ENCODE measurements at regions not wholly inside any gene's neighbourhood (a gene's known extent, or its start where the extent isn't known, plus 50 kb on each side); places are given as distances from the start of the nearest gene placed in this dataset.

- TF ChIP-seq, protein P1, sequence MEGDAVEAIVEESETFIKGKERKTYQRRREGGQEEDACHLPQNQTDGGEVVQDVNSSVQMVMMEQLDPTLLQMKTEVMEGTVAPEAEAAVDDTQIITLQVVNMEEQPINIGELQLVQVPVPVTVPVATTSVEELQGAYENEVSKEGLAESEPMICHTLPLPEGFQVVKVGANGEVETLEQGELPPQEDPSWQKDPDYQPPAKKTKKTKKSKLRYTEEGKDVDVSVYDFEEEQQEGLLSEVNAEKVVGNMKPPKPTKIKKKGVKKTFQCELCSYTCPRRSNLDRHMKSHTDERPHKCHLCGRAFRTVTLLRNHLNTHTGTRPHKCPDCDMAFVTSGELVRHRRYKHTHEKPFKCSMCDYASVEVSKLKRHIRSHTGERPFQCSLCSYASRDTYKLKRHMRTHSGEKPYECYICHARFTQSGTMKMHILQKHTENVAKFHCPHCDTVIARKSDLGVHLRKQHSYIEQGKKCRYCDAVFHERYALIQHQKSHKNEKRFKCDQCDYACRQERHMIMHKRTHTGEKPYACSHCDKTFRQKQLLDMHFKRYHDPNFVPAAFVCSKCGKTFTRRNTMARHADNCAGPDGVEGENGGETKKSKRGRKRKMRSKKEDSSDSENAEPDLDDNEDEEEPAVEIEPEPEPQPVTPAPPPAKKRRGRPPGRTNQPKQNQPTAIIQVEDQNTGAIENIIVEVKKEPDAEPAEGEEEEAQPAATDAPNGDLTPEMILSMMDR (IDR thresholded peaks at IDR 0.05; ENCODE audit: low read length): no peak
- no peak for TF ChIP-seq EZH2 (optimal IDR thresholded peaks at IDR 0.05; ENCODE audit: low read depth, low read length)
Measured at GRCh38 chr7:149562602-149563001, 65.0 kb upstream of the ZNF746 start.
